ENCODE measurements at regions not wholly inside any gene's neighbourhood (a gene's known extent, or its start where the extent isn't known, plus 50 kb on each side); places are given as distances from the start of the nearest gene placed in this dataset.

- Mint-ChIP-seq H3K4me3 (no peak overlapping the region), H3K27me3 (ENCODE audit: low read depth) (no peaks in the 10 kb centered on the region), H3K4me1 (ENCODE audit: low read depth) (no peaks in the 10 kb centered on the region), H3K27ac (no peak overlapping the region), H3K36me3 (ENCODE audit: low read depth) (no peaks in the 10 kb centered on the region), H3K9me3 (peaks cover 3% of the 10 kb centered on the region)
- intact Hi-C loops (cut with micrococcal nuclease): no loop called here
- CTCF ChIA-PET: no interaction called here
- DNase-seq: no peak
Measured at GRCh38 chr3:99482191-99482590, 156.2 kb upstream of the COL8A1 start.

- Mint-ChIP-seq H3K36me3 (ENCODE audit: low read depth) (no peaks in the 10 kb centered on the region), H3K9me3 (peaks cover 5% of the 10 kb centered on the region), H3K4me3 (no peak overlapping the region), H3K4me1 (ENCODE audit: low read depth) (no peaks in the 10 kb centered on the region), H3K27me3 (ENCODE audit: low read depth) (no peaks in the 10 kb centered on the region), H3K27ac (no peak overlapping the region)
- no peak for DNase-seq
- intact Hi-C loops (cut with micrococcal nuclease): no loop called here
- CTCF ChIA-PET: no interaction called here
Measured at GRCh38 chr3:99481561-99481960, 156.8 kb upstream of the COL8A1 start.

- intact Hi-C loops (cut with micrococcal nuclease): no loop called here
- Mint-ChIP-seq H3K4me1 (ENCODE audit: low read depth) (no peaks in the 10 kb centered on the region), H3K27me3 (ENCODE audit: low read depth) (no peaks in the 10 kb centered on the region), H3K4me3 (no peak overlapping the region), H3K9me3 (peaks cover 5% of the 10 kb centered on the region), H3K36me3 (ENCODE audit: low read depth) (no peaks in the 10 kb centered on the region), H3K27ac (no peak overlapping the region)
- no peak for DNase-seq
- CTCF ChIA-PET: no interaction called here
Measured at GRCh38 chr3:99479768-99480167, 158.6 kb upstream of the COL8A1 start.

GRCh38 chr3:99477650-99478049, 160.7 kb upstream of the COL8A1 start:
- Mint-ChIP-seq H3K27me3 (ENCODE audit: low read depth) (no peaks in the 10 kb centered on the region), H3K36me3 (ENCODE audit: low read depth) (no peaks in the 10 kb centered on the region), H3K4me3 (no peak overlapping the region), H3K9me3 (peaks cover 5% of the 10 kb centered on the region), H3K27ac (no peak overlapping the region), H3K4me1 (ENCODE audit: low read depth) (no peaks in the 10 kb centered on the region)
- intact Hi-C loops (cut with micrococcal nuclease): no loop called here
- CTCF ChIA-PET: no interaction called here
- DNase-seq: no peak

GRCh38 chr3:99475229-99475628, 163.2 kb upstream of the COL8A1 start:
- no peak for DNase-seq

GRCh38 chr3:99474776-99475175, 163.6 kb upstream of the COL8A1 start:
- no peak for DNase-seq
- no peaks in the 10 kb centered on the region for H3K4me1 Mint-ChIP-seq (ENCODE audit: low read depth)
- H3K27ac Mint-ChIP-seq: no peak overlapping the region
- CTCF ChIA-PET: no interaction called here
- peaks cover 5% of the 10 kb centered on the region for H3K9me3 Mint-ChIP-seq
- intact Hi-C loops (cut with micrococcal nuclease): no loop called here
- H3K36me3 Mint-ChIP-seq (ENCODE audit: low read depth): no peaks in the 10 kb centered on the region
- no peak overlapping the region for H3K4me3 Mint-ChIP-seq
- H3K27me3 Mint-ChIP-seq (ENCODE audit: low read depth): no peaks in the 10 kb centered on the region

More at GRCh38 chr3:99475229-99475628, 163.2 kb upstream of the COL8A1 start:
- no peak overlapping the region for H3K4me3 Mint-ChIP-seq
- no peaks in the 10 kb centered on the region for H3K4me1 Mint-ChIP-seq (ENCODE audit: low read depth)
- CTCF ChIA-PET: no interaction called here
- intact Hi-C loops (cut with micrococcal nuclease): no loop called here
- no peaks in the 10 kb centered on the region for H3K36me3 Mint-ChIP-seq (ENCODE audit: low read depth)
- H3K9me3 Mint-ChIP-seq: peaks cover 5% of the 10 kb centered on the region
- no peaks in the 10 kb centered on the region for H3K27me3 Mint-ChIP-seq (ENCODE audit: low read depth)
- H3K27ac Mint-ChIP-seq: no peak overlapping the region

- H3K4me3 Mint-ChIP-seq: no peak overlapping the region
- H3K36me3 Mint-ChIP-seq (ENCODE audit: low read depth): no peaks in the 10 kb centered on the region
- H3K4me1 Mint-ChIP-seq (ENCODE audit: low read depth): no peaks in the 10 kb centered on the region
- intact Hi-C loops (cut with micrococcal nuclease): no loop called here
- peaks cover 5% of the 10 kb centered on the region for H3K9me3 Mint-ChIP-seq
- no peak for DNase-seq
- H3K27me3 Mint-ChIP-seq (ENCODE audit: low read depth): no peaks in the 10 kb centered on the region
- no peak overlapping the region for H3K27ac Mint-ChIP-seq
- CTCF ChIA-PET: interaction anchor here (1.7 kb wide), 1 partner anchor 10 kb away, joined by 3 read pairs; no protein-coding TSS in a partner anchor
Measured at GRCh38 chr3:99473321-99473751, 165.1 kb upstream of the COL8A1 start.

GRCh38 chr3:99472385-99472784, 166.0 kb upstream of the COL8A1 start:
- intact Hi-C loops (cut with micrococcal nuclease): no loop called here
- no peak for DNase-seq
- Mint-ChIP-seq H3K9me3 (peaks cover 2% of the 10 kb centered on the region), H3K4me3 (no peak overlapping the region), H3K36me3 (ENCODE audit: low read depth) (no peaks in the 10 kb centered on the region), H3K27ac (no peak overlapping the region), H3K27me3 (ENCODE audit: low read depth) (no peaks in the 10 kb centered on the region), H3K4me1 (ENCODE audit: low read depth) (no peaks in the 10 kb centered on the region)
- CTCF ChIA-PET: interaction anchor here (0.7 kb wide), 1 partner anchor 1470 kb away, joined by 3 read pairs; no protein-coding TSS in a partner anchor

GRCh38 chr3:99471353-99472323, 166.8 kb upstream of the COL8A1 start:
- H3K4me3 Mint-ChIP-seq: no peak overlapping the region
- H3K9me3 Mint-ChIP-seq: no peaks in the 10 kb centered on the region
- no peaks in the 10 kb centered on the region for H3K27me3 Mint-ChIP-seq (ENCODE audit: low read depth)
- CTCF ChIA-PET: interaction anchor here (0.7 kb wide), 1 partner anchor 1469 kb away, joined by 3 read pairs; no protein-coding TSS in a partner anchor
- no peak overlapping the region for H3K27ac Mint-ChIP-seq
- no peak for DNase-seq
- intact Hi-C loops (cut with micrococcal nuclease): no loop called here
- no peaks in the 10 kb centered on the region for H3K36me3 Mint-ChIP-seq (ENCODE audit: low read depth)
- no peaks in the 10 kb centered on the region for H3K4me1 Mint-ChIP-seq (ENCODE audit: low read depth)

- H3K27me3 Mint-ChIP-seq (ENCODE audit: low read depth): no peaks in the 10 kb centered on the region
- intact Hi-C loops (cut with micrococcal nuclease): no loop called here
- H3K4me1 Mint-ChIP-seq (ENCODE audit: low read depth): no peaks in the 10 kb centered on the region
Measured at GRCh38 chr3:99470841-99471240, 167.6 kb upstream of the COL8A1 start.

GRCh38 chr3:99468918-99469317, 169.5 kb upstream of the COL8A1 start:
- Mint-ChIP-seq H3K4me1 (ENCODE audit: low read depth) (no peaks in the 10 kb centered on the region), H3K27ac (no peak overlapping the region), H3K36me3 (ENCODE audit: low read depth) (no peaks in the 10 kb centered on the region), H3K27me3 (ENCODE audit: low read depth) (no peaks in the 10 kb centered on the region), H3K9me3 (no peaks in the 10 kb centered on the region), H3K4me3 (no peak overlapping the region)
- intact Hi-C loops (cut with micrococcal nuclease): no loop called here
- DNase-seq: no peak
- CTCF ChIA-PET: no interaction called here

More at GRCh38 chr3:99470841-99471240, 167.6 kb upstream of the COL8A1 start:
- Mint-ChIP-seq H3K9me3 (no peaks in the 10 kb centered on the region), H3K36me3 (ENCODE audit: low read depth) (no peaks in the 10 kb centered on the region), H3K4me3 (no peak overlapping the region), H3K27ac (no peak overlapping the region)
- CTCF ChIA-PET: no interaction called here
- DNase-seq: no peak

- Mint-ChIP-seq H3K4me3 (no peak overlapping the region), H3K27ac (no peak overlapping the region), H3K9me3 (no peaks in the 10 kb centered on the region), H3K27me3 (ENCODE audit: low read depth) (no peaks in the 10 kb centered on the region), H3K36me3 (ENCODE audit: low read depth) (no peaks in the 10 kb centered on the region), H3K4me1 (ENCODE audit: low read depth) (no peaks in the 10 kb centered on the region)
- no peak for DNase-seq
- intact Hi-C loops (cut with micrococcal nuclease): no loop called here
- CTCF ChIA-PET: no interaction called here
Measured at GRCh38 chr3:99467420-99467819, 171.0 kb upstream of the COL8A1 start.

- DNase-seq: no peak
- H3K4me3 Mint-ChIP-seq: no peak overlapping the region
- intact Hi-C loops (cut with micrococcal nuclease): no loop called here
- CTCF ChIA-PET: no interaction called here
- H3K36me3 Mint-ChIP-seq (ENCODE audit: low read depth): no peaks in the 10 kb centered on the region
- no peaks in the 10 kb centered on the region for H3K9me3 Mint-ChIP-seq
- no peaks in the 10 kb centered on the region for H3K4me1 Mint-ChIP-seq (ENCODE audit: low read depth)
- no peaks in the 10 kb centered on the region for H3K27me3 Mint-ChIP-seq (ENCODE audit: low read depth)
- no peak overlapping the region for H3K27ac Mint-ChIP-seq
Measured at GRCh38 chr3:99466331-99466730, 172.1 kb upstream of the COL8A1 start.
